H9 (cell line): ENCODE measurements at regions not wholly inside any gene's neighbourhood (a gene's known extent, or its start where the extent isn't known, plus 50 kb on each side); places are given as distances from the start of the nearest gene placed in this dataset.

ENCODE experiments used
- DNase-seq: peaks from one replicate; pipeline ENCODE4 v3.0.0-alpha.2; 2017
- H2AFZ ChIP-seq: one replicate; pipeline ENCODE4 v1.6.1; 2013; ENCODE audit warnings: mild to moderate bottlenecking, low read length, control low read depth, moderate library complexity
- H2AK5ac ChIP-seq: 2 replicates; pipeline ENCODE4 v1.6.1; 2013; ENCODE audit warnings: low read length, control low read depth, mixed read lengths; ENCODE audit not compliant: insufficient read length
- H2BK120ac ChIP-seq: one replicate; pipeline ENCODE4 v1.6.1; 2013; ENCODE audit warnings: low read depth, mild to moderate bottlenecking, low read length, control low read depth, inconsistent platforms; ENCODE audit not compliant: poor library complexity, severe bottlenecking
- H2BK12ac ChIP-seq: 2 replicates; pipeline ENCODE4 v1.6.1; 2013; ENCODE audit warnings: low read length, control low read depth, mixed read lengths, low read depth; ENCODE audit not compliant: insufficient read length
- H2BK15ac ChIP-seq: 2 replicates; pipeline ENCODE4 v1.6.1; 2013; ENCODE audit warnings: low read depth, low read length, control low read depth
- H2BK20ac ChIP-seq: one replicate; pipeline ENCODE4 v1.6.1; 2013; ENCODE audit warnings: low read depth, mild to moderate bottlenecking, low read length, control low read depth, inconsistent platforms; ENCODE audit not compliant: poor library complexity, severe bottlenecking
- H2BK5ac ChIP-seq: 2 replicates; pipeline ENCODE4 v1.6.1; 2013; ENCODE audit warnings: low read length, control low read depth, mixed read lengths; ENCODE audit not compliant: insufficient read length
- H3K14ac ChIP-seq: 2 replicates; pipeline ENCODE4 v1.6.1; 2013; ENCODE audit warnings: low read length, control low read depth; ENCODE audit not compliant: insufficient read depth
- H3K18ac ChIP-seq: 2 replicates; pipeline ENCODE4 v1.6.1; 2013; ENCODE audit warnings: low read depth, mild to moderate bottlenecking, mixed read lengths, low read length, control low read depth; ENCODE audit not compliant: insufficient read length
- H3K23ac ChIP-seq: 2 replicates; pipeline ENCODE4 v1.6.1; 2013; ENCODE audit warnings: low read length, control low read depth, mixed read lengths, low read depth; ENCODE audit not compliant: insufficient read length
- H3K23me2 ChIP-seq: 2 replicates; pipeline ENCODE4 v1.6.1; 2013; ENCODE audit warnings: low read depth, mild to moderate bottlenecking, mixed read lengths, low read length, control low read depth; ENCODE audit not compliant: insufficient read length, poor library complexity, severe bottlenecking
- H3K27ac ChIP-seq: 2 replicates; pipeline ENCODE4 v1.5.1; 2013; ENCODE audit warnings: low read length, control low read depth, mixed read lengths, low read depth; ENCODE audit not compliant: insufficient read length
- H3K27me3 ChIP-seq: 2 replicates; pipeline ENCODE4 v1.6.1; 2013; ENCODE audit warnings: low read length, control low read depth, inconsistent platforms; ENCODE audit not compliant: insufficient read depth
- H3K4ac ChIP-seq: 2 replicates; pipeline ENCODE4 v1.6.1; 2013; ENCODE audit warnings: low read depth, mild to moderate bottlenecking, control low read depth, inconsistent platforms, low read length, moderate library complexity
- H3K4me1 ChIP-seq: 2 replicates; pipeline ENCODE4 v1.6.1; 2013; ENCODE audit warnings: low read length, control low read depth, inconsistent platforms; ENCODE audit not compliant: insufficient read depth
- H3K4me2 ChIP-seq: 2 replicates; pipeline ENCODE4 v1.6.1; 2013; ENCODE audit warnings: low read length, control low read depth, mixed read lengths; ENCODE audit not compliant: insufficient read length, insufficient read depth
- H3K56ac ChIP-seq: 2 replicates; pipeline ENCODE4 v1.6.1; 2013; ENCODE audit warnings: low read depth, mild to moderate bottlenecking, mixed read lengths, low read length, control low read depth; ENCODE audit not compliant: insufficient read length
- H3K79me1 ChIP-seq: 2 replicates; pipeline ENCODE4 v1.6.1; 2013; ENCODE audit warnings: low read depth, mild to moderate bottlenecking, moderate library complexity, low read length, control low read depth, inconsistent platforms; ENCODE audit not compliant: insufficient read depth, poor library complexity, severe bottlenecking
- H3K79me2 ChIP-seq: 2 replicates; pipeline ENCODE4 v1.6.1; 2013; ENCODE audit warnings: low read length, control low read depth, inconsistent platforms; ENCODE audit not compliant: insufficient read depth
- H3K9ac ChIP-seq: 2 replicates; pipeline ENCODE4 v1.6.1; 2013; ENCODE audit warnings: low read length, control low read depth, mixed read lengths; ENCODE audit not compliant: insufficient read length; ENCODE audit errors: extremely low read depth
- H3K9me3 ChIP-seq: one replicate; pipeline ENCODE4 v1.6.1; 2013; ENCODE audit warnings: low read depth, low read length, inconsistent platforms; ENCODE audit not compliant: control insufficient read depth
- H3T11ph ChIP-seq: one replicate; pipeline ENCODE4 v1.6.1; 2013; ENCODE audit warnings: mild to moderate bottlenecking, low read length, control low read depth, inconsistent platforms
- H4K20me1 ChIP-seq: one replicate; pipeline ENCODE4 v1.6.1; 2013; ENCODE audit not compliant: control insufficient read depth, insufficient read length, insufficient read depth
- H4K5ac ChIP-seq: 2 replicates; pipeline ENCODE4 v1.6.1; 2013; ENCODE audit warnings: low read depth, mild to moderate bottlenecking, mixed read lengths, low read length, control low read depth; ENCODE audit not compliant: insufficient read length
- H4K8ac ChIP-seq: replicated peaks from 2 replicates; pipeline ENCODE4 v1.6.1; 2013; ENCODE audit warnings: low read length, control low read depth, mixed read lengths, low read depth; ENCODE audit not compliant: insufficient read length
- H4K91ac ChIP-seq: 2 replicates; pipeline ENCODE4 v1.6.1; 2013; ENCODE audit warnings: low read depth, mild to moderate bottlenecking, moderate library complexity, mixed read lengths, low read length, control low read depth; ENCODE audit not compliant: insufficient read length
- H3K27ac Mint-ChIP-seq, 3 experiments: 2 replicates in 2 of 3; 3 replicates in 1 of 3; pipeline ENCODE4 v1.8.0; 2020 to 2021; ENCODE audit warnings: mixed read lengths in 3 of 3, mild to moderate bottlenecking in 1 of 3, moderate library complexity in 1 of 3
- H3K27me3 Mint-ChIP-seq: 2 replicates; pipeline ENCODE4 v1.8.0; 2021; ENCODE audit warnings: low read depth, mild to moderate bottlenecking, moderate library complexity, mixed read lengths
- H3K36me3 Mint-ChIP-seq, 3 experiments: 2 replicates in 2 of 3; 3 replicates in 1 of 3; pipeline ENCODE4 v1.8.0; 2020 to 2021; ENCODE audit warnings: low read depth in 3 of 3, mixed read lengths in 3 of 3; ENCODE audit not compliant: insufficient read depth in 1 of 3
- H3K4me1 Mint-ChIP-seq, 2 experiments: 2 replicates each; pipeline ENCODE4 v1.8.0; 2020; ENCODE audit warnings: mixed read lengths in 2 of 2
- H3K4me3 Mint-ChIP-seq, 2 experiments: 2 replicates in 1 of 2; 3 replicates in 1 of 2; pipeline ENCODE4 v1.8.0; 2020 to 2021; ENCODE audit warnings: mild to moderate bottlenecking in 2 of 2, mixed read lengths in 2 of 2, moderate library complexity in 1 of 2
- H3K9me3 Mint-ChIP-seq, 2 experiments: 2 replicates in 1 of 2; 3 replicates in 1 of 2; pipeline ENCODE4 v1.8.0; 2020; ENCODE audit warnings: mild to moderate bottlenecking in 2 of 2, mixed read lengths in 2 of 2, moderate library complexity in 1 of 2
- WGBS: extraction: QIAGEN DNeasy Blood & Tissue Kit; methylation state at CpG from one replicate; pipeline ENCODE4 v1.1.7; 2013; ENCODE audit warnings: missing lambda C conversion rate, low lambda C conversion rate, mixed read lengths; ENCODE audit not compliant: insufficient read length; ENCODE audit errors: extremely low coverage; 5-methylcytosine and 5-hydroxymethylcytosine counted together
- TF ChIP-seq, protein P1 (sequence below): fragments of 200-600 bp; sonication (generic); conservative IDR thresholded peaks from 3 replicates; pipeline ENCODE4 v1.8.0; 2021; ENCODE audit warnings: antibody characterized with exemption, mild to moderate bottlenecking

DNA sequence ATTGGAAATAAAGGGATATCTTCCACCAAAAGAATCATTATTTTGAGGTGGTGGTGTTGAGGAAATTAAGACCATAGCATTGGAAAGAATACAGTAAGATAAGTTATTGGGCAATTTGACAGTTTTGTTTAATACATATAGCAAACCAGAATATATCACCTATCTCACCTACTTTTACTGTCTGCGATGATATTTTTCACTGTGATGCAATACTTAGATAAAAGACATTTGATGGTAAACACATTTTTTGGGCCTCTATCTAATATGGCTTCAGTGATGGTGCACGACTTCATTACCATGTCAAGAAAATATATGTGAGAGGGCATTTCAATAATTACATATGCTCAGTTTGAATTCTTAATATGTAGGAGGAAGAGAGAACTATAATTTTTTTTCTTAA lies 93.7 kb upstream of the MAGI2 start:
- H3K27ac Mint-ChIP-seq: no peak overlapping the region
- Histone ChIP-seq H3K56ac (no peak overlapping the region), H3K4me1 (no peaks in the 10 kb centered on the region), H3K27me3 (no peaks in the 10 kb centered on the region), H2AK5ac (no peak overlapping the region), H2BK15ac (no peak overlapping the region), H2BK20ac (no peak overlapping the region), H3K23me2 (no peaks in the 10 kb centered on the region), H2AFZ (no peak overlapping the region), H3K79me2 (no peaks in the 10 kb centered on the region), H3K9ac (no peak overlapping the region), H4K8ac (no peak overlapping the region), H2BK5ac (no peak overlapping the region), H2BK120ac (no peak overlapping the region), H3K9me3 (no peaks in the 10 kb centered on the region), H3T11ph (no peak overlapping the region), H4K5ac (no peak overlapping the region), H3K23ac (no peak overlapping the region), H2BK12ac (no peak overlapping the region), H3K27ac (no peak overlapping the region), H3K14ac (no peak overlapping the region), H3K4ac (no peak overlapping the region), H3K4me2 (no peak overlapping the region), H3K79me1 (no peaks in the 10 kb centered on the region), H4K20me1 (no peaks in the 10 kb centered on the region), H3K18ac (no peak overlapping the region), H4K91ac (no peak overlapping the region)
- TF ChIP-seq, protein P1, sequence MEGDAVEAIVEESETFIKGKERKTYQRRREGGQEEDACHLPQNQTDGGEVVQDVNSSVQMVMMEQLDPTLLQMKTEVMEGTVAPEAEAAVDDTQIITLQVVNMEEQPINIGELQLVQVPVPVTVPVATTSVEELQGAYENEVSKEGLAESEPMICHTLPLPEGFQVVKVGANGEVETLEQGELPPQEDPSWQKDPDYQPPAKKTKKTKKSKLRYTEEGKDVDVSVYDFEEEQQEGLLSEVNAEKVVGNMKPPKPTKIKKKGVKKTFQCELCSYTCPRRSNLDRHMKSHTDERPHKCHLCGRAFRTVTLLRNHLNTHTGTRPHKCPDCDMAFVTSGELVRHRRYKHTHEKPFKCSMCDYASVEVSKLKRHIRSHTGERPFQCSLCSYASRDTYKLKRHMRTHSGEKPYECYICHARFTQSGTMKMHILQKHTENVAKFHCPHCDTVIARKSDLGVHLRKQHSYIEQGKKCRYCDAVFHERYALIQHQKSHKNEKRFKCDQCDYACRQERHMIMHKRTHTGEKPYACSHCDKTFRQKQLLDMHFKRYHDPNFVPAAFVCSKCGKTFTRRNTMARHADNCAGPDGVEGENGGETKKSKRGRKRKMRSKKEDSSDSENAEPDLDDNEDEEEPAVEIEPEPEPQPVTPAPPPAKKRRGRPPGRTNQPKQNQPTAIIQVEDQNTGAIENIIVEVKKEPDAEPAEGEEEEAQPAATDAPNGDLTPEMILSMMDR: no peak
- no peak overlapping the region for H3K4me3 Mint-ChIP-seq
- no peaks in the 10 kb centered on the region for H3K36me3 Mint-ChIP-seq
- WGBS: no CpG with 5 or more reads among the region's 2 CpGs
- DNase-seq: no peak
- H3K9me3 Mint-ChIP-seq: no peaks in the 10 kb centered on the region
- no peaks in the 10 kb centered on the region for H3K4me1 Mint-ChIP-seq
- no peaks in the 10 kb centered on the region for H3K27me3 Mint-ChIP-seq
